ENCODE measurements at regions not wholly inside any gene's neighbourhood (a gene's known extent, or its start where the extent isn't known, plus 50 kb on each side); places are given as distances from the start of the nearest gene placed in this dataset.

- TF ChIP-seq CTCF (IDR thresholded peaks at IDR 0.05; ENCODE audit: low read depth, low read length, missing input control): no peak
- TF ChIP-seq TAF1 (conservative IDR thresholded peaks at IDR 0.05): no peak
- no peak for TF ChIP-seq YY1 (IDR thresholded peaks at IDR 0.05)
- no peak for TF ChIP-seq MAX (IDR thresholded peaks at IDR 0.05)
- no peak for TF ChIP-seq REST (IDR thresholded peaks at IDR 0.05)
Observed at GRCh38 chr11:88410056-88410455, 72.5 kb upstream of the CTSC start.
